ENCODE measurements at regions not wholly inside any gene's neighbourhood (a gene's known extent, or its start where the extent isn't known, plus 50 kb on each side); places are given as distances from the start of the nearest gene placed in this dataset.

DNA sequence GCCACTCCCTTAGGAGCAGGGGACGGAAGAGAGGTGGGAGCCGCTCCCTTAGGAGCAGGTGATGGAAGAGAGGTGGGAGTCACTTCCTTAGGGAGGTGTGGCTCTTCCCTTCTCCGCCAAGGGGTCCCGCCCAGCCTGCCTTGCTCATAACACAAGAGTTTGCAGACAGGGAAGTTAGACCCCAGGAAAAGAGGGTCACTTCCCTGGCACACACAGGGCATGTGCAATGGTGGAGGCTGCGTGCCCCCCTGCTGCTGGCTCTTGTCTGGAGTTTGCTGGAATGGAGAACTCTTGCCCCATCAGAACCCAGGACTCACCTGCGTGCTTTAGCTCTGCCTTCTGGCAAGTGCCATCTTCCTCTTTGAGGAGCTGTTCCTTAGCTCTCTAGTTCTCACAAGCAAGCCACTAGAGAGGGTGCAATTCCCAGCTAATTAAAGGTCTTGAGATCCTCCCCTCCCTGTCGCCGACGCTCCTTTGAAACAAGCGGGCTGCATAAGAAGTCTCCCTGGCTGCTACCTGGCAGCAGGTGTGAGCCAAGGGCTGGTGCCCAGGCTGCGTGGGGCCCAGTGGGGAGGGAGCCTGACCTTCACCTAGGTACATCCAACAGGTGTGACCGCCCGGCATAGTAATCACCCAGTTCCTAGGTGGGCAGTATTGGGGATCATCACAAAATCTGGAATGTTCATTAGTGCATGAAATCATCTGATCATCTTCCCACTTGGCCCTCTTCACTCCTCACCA, 281.6 kb downstream of the ZNF536 start:
- no peaks in the 10 kb centered on the region for H3K36me3 Mint-ChIP-seq (ENCODE audit: insufficient read depth in 1 of 3, low read depth in 3 of 3)
- H3K9me3 Mint-ChIP-seq, result no peaks in the 10 kb centered on the region
- peaks cover 5% of the 10 kb centered on the region for H3K27me3 Mint-ChIP-seq (ENCODE audit: low read depth)
- H3K9ac ChIP-seq (ENCODE audit: extremely low read depth, insufficient read length, low read length), result no peak overlapping the region
- no peak overlapping the region for H2BK15ac ChIP-seq (ENCODE audit: low read depth, low read length)
- no peaks in the 10 kb centered on the region for H4K20me1 ChIP-seq (ENCODE audit: control insufficient read depth, insufficient read depth, insufficient read length)
- no peak overlapping the region for H3K4ac ChIP-seq (ENCODE audit: low read depth, low read length)
- peaks cover 22 to 25% of the 10 kb centered on the region in 2 experiments for H3K4me1 Mint-ChIP-seq
- H3K27me3 ChIP-seq (ENCODE audit: insufficient read depth, low read length), result no peaks in the 10 kb centered on the region
- no peaks in the 10 kb centered on the region for H3K23me2 ChIP-seq (ENCODE audit: insufficient read length, low read depth, low read length, poor library complexity, severe bottlenecking)
- no peak for DNase-seq
- H3T11ph ChIP-seq (ENCODE audit: low read length), result no peak overlapping the region
- H2AFZ ChIP-seq (ENCODE audit: low read length), result no peak overlapping the region
- no peak overlapping the region for H3K23ac ChIP-seq (ENCODE audit: insufficient read length, low read depth, low read length)
- no CpG with 5 or more reads among the region's 13 CpGs for WGBS (ENCODE audit: extremely low coverage, insufficient read length, low lambda C conversion rate)
- no peak overlapping the region for H3K56ac ChIP-seq (ENCODE audit: insufficient read length, low read depth, low read length)
- no peak overlapping the region for H2BK12ac ChIP-seq (ENCODE audit: insufficient read length, low read depth, low read length)
- no peak overlapping the region for H3K4me3 Mint-ChIP-seq
- TF ChIP-seq, protein P1, sequence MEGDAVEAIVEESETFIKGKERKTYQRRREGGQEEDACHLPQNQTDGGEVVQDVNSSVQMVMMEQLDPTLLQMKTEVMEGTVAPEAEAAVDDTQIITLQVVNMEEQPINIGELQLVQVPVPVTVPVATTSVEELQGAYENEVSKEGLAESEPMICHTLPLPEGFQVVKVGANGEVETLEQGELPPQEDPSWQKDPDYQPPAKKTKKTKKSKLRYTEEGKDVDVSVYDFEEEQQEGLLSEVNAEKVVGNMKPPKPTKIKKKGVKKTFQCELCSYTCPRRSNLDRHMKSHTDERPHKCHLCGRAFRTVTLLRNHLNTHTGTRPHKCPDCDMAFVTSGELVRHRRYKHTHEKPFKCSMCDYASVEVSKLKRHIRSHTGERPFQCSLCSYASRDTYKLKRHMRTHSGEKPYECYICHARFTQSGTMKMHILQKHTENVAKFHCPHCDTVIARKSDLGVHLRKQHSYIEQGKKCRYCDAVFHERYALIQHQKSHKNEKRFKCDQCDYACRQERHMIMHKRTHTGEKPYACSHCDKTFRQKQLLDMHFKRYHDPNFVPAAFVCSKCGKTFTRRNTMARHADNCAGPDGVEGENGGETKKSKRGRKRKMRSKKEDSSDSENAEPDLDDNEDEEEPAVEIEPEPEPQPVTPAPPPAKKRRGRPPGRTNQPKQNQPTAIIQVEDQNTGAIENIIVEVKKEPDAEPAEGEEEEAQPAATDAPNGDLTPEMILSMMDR (conservative IDR thresholded peaks at IDR 0.05), result no peak
- no peaks in the 10 kb centered on the region for H3K9me3 ChIP-seq (ENCODE audit: control insufficient read depth, low read depth, low read length)
- no peak overlapping the region for H2BK5ac ChIP-seq (ENCODE audit: insufficient read length, low read length)
- no peak overlapping the region for H4K5ac ChIP-seq (ENCODE audit: insufficient read length, low read depth, low read length)
- H3K79me2 ChIP-seq (ENCODE audit: insufficient read depth, low read length), result no peaks in the 10 kb centered on the region
- H4K91ac ChIP-seq (ENCODE audit: insufficient read length, low read depth, low read length), result no peak overlapping the region
- no peaks in the 10 kb centered on the region for H3K4me1 ChIP-seq (ENCODE audit: insufficient read depth, low read length)
- H3K27ac Mint-ChIP-seq, result no peak overlapping the region; a peak in 1 of 7 replicates
- H3K14ac ChIP-seq (ENCODE audit: insufficient read depth, low read length), result no peak overlapping the region
- no peak overlapping the region for H2AK5ac ChIP-seq (ENCODE audit: insufficient read length, low read length)
- H3K79me1 ChIP-seq (ENCODE audit: insufficient read depth, low read depth, low read length, poor library complexity, severe bottlenecking), result no peaks in the 10 kb centered on the region
- no peak overlapping the region for H2BK120ac ChIP-seq (ENCODE audit: low read depth, low read length, poor library complexity, severe bottlenecking)
- no peak overlapping the region for H3K27ac ChIP-seq (ENCODE audit: insufficient read length, low read depth, low read length)
- H3K18ac ChIP-seq (ENCODE audit: insufficient read length, low read depth, low read length), result no peak overlapping the region
- H2BK20ac ChIP-seq (ENCODE audit: low read depth, low read length, poor library complexity, severe bottlenecking), result no peak overlapping the region
- H4K8ac ChIP-seq (replicated peaks; ENCODE audit: insufficient read length, low read depth, low read length), result no peak overlapping the region
- no peak overlapping the region for H3K4me2 ChIP-seq (ENCODE audit: insufficient read depth, insufficient read length, low read length)

Measured in H9 (cell line).